Ovary (tissue), 7 donors: ENCODE measurements at regions not wholly inside any gene's neighbourhood (a gene's known extent, or its start where the extent isn't known, plus 50 kb on each side); places are given as distances from the start of the nearest gene placed in this dataset.
"Not testable (repeated sequence)": the region's sequence is repeated elsewhere in the genome, so short reads cannot be mapped to it uniquely, and the experiment has no call there.

Experiments
- DNase-seq, 5 donors: peaks; one replicate each; pipeline ENCODE4 v3.0.0-alpha.2; 2019 to 2020
- H3K27ac ChIP-seq, 2 donors: fragments of 200-600 bp; one replicate each; pipeline versions ENCODE4 v1.5.1 to v1.8.0; 2019 to 2022
- H3K27me3 ChIP-seq: fragments of 200-600 bp; one replicate; pipeline ENCODE4 v1.8.0; 2022
- H3K36me3 ChIP-seq: fragments of 200-600 bp; sonication (generic); one replicate; pipeline ENCODE4 v1.5.1; 2019
- H3K4me1 ChIP-seq: one replicate; pipeline ENCODE4 v1.8.1; 2013; ENCODE audit warnings: mild to moderate bottlenecking, moderate library complexity; ENCODE audit not compliant: insufficient read depth
- H3K4me3 ChIP-seq: fragments of 200-600 bp; sonication (generic); one replicate; pipeline ENCODE4 v1.5.1; 2017
- H3K9me3 ChIP-seq, 2 donors: fragments of 200-600 bp in 1 of 2; sonication (generic) in 1 of 2; one replicate each; pipeline versions ENCODE4 v1.5.1 to v1.8.1; 2013 to 2019; ENCODE audit warnings: mild to moderate bottlenecking in 1 of 2, moderate library complexity in 1 of 2
- EP300 ChIP-seq: sonication (generic); formaldehyde crosslinking; IDR thresholded peaks from one replicate; pipeline ENCODE4 v1.6.1; 2017; ENCODE audit warnings: antibody characterized with exemption
- POLR2A ChIP-seq: fragments of 450-650 bp; IDR thresholded peaks from one replicate; pipeline ENCODE4 v1.6.1; 2017; ENCODE audit warnings: antibody characterized with exemption, mild to moderate bottlenecking, moderate library complexity
- WGBS, 3 donors: extraction: QIAGEN DNeasy Blood & Tissue Kit in 1 of 3; methylation state at CpG; one replicate each; pipeline versions ENCODE4 v1.1.5 to v1.1.7; 2013 to 2017; 5-methylcytosine and 5-hydroxymethylcytosine counted together
- intact Hi-C, 4 donors: fragments of 100-400 bp; cut with DNase I; formaldehyde crosslinking; loops; one replicate each; pipeline versions ENCODE4 v1.11.0 to v1.15.1; 2022 to 2023
- TF ChIP-seq, protein P1 (sequence below), 3 donors: fragments of 450-650 bp in 2 of 3; fragments of 200-600 bp in 1 of 3; IDR thresholded peaks; one replicate each; pipeline versions ENCODE4 v1.5.1 to v1.8.0; 2016 to 2022; ENCODE audit warnings: antibody characterized with exemption in 3 of 3, mild to moderate bottlenecking in 1 of 3
- donor health status: DM: no; HTN: no; CAD: no; lungs with moderate emphysema.
- donor health status: DM: no; HTN: no; CAD: no.
- donor health status: Bipolar disorder and iron deficiency.
- donor health status: DM: no; HTN: no; CAD: no.
- donor health status: DM: yes; HTN: yes; CAD: no.

DNA sequence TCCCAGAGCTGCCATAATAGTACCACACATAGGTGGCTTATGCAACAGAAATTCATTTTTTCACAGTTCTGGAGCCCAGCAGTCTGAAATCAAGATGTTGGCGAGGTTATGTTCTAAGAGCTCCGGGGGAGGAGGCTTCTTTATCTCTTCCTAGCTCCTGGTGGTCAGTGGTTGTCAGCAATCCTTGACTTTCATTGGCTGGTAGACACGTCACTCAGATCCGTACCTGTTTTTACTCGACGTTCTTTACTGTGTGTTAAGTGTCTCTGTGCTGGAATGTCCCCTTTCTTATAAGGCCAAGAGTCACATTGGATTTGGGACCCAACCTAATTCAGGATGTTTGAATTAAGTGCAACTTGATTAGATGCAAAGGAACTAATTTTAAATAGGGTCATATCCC is 218.5 kb upstream of the CNTN3 start:
- no peak for DNase-seq
- Histone ChIP-seq H3K27me3 (no peaks in the 10 kb centered on the region), H3K27ac (no peak overlapping the region), H3K4me3 (no peak overlapping the region), H3K9me3 (no peaks in the 10 kb centered on the region), H3K36me3 (no peaks in the 10 kb centered on the region), H3K4me1 (no peaks in the 10 kb centered on the region)
- TF ChIP-seq EP300 = no peak
- intact Hi-C loops = no loop called here
- 74 to 82% (median 82%) methylated on average over 6 of the region's 6 CpGs for whole genome bisulfite sequencing, 3 donors

DNA sequence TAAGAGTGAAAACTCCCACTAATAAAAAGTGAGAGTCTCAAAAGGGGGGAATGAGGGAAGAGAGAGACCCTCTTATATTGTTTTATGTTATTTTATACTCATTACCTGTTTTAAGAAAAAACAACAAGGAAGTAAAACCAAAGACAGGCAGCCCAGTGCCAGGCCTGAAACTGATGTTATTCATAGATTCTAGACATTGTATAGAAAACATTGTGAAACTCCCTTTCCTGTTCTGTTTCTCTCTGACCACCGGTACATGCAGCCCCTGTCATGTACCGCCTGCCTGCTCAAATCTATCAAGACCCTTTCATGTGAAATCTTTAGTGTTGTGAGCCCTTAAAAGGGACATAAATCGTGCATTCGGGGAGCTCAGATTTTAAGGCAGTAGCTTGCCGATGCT is 216.4 kb upstream of the CNTN3 start:
- H3K4me1 ChIP-seq, H3K36me3 ChIP-seq, H3K9me3 ChIP-seq, H3K27me3 ChIP-seq, DNase-seq, H3K27ac ChIP-seq, H3K4me3 ChIP-seq, intact Hi-C loops: not testable (repeated sequence)
- 82 to 87% (median 84%) methylated on average over 5 of the region's 5 CpGs for WGBS, 3 donors

GRCh38 chr3:74825404-74825803 is 210.9 kb upstream of the CNTN3 start:
- intact Hi-C loops, H3K9me3 ChIP-seq, DNase-seq, H3K27ac ChIP-seq, H3K4me1 ChIP-seq, H3K27me3 ChIP-seq, H3K36me3 ChIP-seq, H3K4me3 ChIP-seq: not testable (repeated sequence)
- 95 to 98% (median 95%) methylated on average over 11 of the region's 11 CpGs for WGBS, 3 donors

- Histone ChIP-seq H3K9me3 (no peaks in the 10 kb centered on the region), H3K4me3 (no peak overlapping the region), H3K27ac (no peak overlapping the region), H3K36me3 (no peaks in the 10 kb centered on the region), H3K27me3 (no peaks in the 10 kb centered on the region), H3K4me1 (no peaks in the 10 kb centered on the region)
- WGBS, 3 donors = 71 to 86% (median 83%) methylated on average over 4 of the region's 4 CpGs
- intact Hi-C loops = no loop called here
- no peak for TF ChIP-seq EP300
- TF ChIP-seq POLR2A = no peak
- TF ChIP-seq, protein P1, sequence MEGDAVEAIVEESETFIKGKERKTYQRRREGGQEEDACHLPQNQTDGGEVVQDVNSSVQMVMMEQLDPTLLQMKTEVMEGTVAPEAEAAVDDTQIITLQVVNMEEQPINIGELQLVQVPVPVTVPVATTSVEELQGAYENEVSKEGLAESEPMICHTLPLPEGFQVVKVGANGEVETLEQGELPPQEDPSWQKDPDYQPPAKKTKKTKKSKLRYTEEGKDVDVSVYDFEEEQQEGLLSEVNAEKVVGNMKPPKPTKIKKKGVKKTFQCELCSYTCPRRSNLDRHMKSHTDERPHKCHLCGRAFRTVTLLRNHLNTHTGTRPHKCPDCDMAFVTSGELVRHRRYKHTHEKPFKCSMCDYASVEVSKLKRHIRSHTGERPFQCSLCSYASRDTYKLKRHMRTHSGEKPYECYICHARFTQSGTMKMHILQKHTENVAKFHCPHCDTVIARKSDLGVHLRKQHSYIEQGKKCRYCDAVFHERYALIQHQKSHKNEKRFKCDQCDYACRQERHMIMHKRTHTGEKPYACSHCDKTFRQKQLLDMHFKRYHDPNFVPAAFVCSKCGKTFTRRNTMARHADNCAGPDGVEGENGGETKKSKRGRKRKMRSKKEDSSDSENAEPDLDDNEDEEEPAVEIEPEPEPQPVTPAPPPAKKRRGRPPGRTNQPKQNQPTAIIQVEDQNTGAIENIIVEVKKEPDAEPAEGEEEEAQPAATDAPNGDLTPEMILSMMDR (IDR thresholded peaks at IDR 0.05) = no peak
- DNase-seq = no peak
Observed at GRCh38 chr3:74824366-74824765, 209.9 kb upstream of the CNTN3 start.

- no peaks in the 10 kb centered on the region for H3K36me3 ChIP-seq
- TF ChIP-seq POLR2A (no peak), EP300 (no peak)
- TF ChIP-seq, protein P1 (IDR thresholded peaks at IDR 0.05) = no peak
- H3K4me3 ChIP-seq = no peak overlapping the region
- 79 to 88% (median 86%) methylated on average over 3 of the region's 3 CpGs for whole genome bisulfite sequencing, 3 donors
- H3K4me1 ChIP-seq = no peaks in the 10 kb centered on the region
- no peaks in the 10 kb centered on the region for H3K27me3 ChIP-seq
- H3K27ac ChIP-seq = no peak overlapping the region
- intact Hi-C loops = no loop called here
- H3K9me3 ChIP-seq = no peaks in the 10 kb centered on the region
- DNase-seq = no peak
Observed at GRCh38 chr3:74814181-74814580, 199.7 kb upstream of the CNTN3 start.

GRCh38 chr3:74812756-74813155 is 198.3 kb upstream of the CNTN3 start:
- TF ChIP-seq EP300 = no peak
- TF ChIP-seq POLR2A = no peak
- TF ChIP-seq, protein P1 (IDR thresholded peaks at IDR 0.05) = no peak
- intact Hi-C loops = no loop called here
- H3K36me3 ChIP-seq = no peaks in the 10 kb centered on the region

More at GRCh38 chr3:74812756-74813155, 198.3 kb upstream of the CNTN3 start:
- WGBS, 3 donors = 90 to 92% (median 92%) methylated on average over 3 of the region's 3 CpGs
- no peaks in the 10 kb centered on the region for H3K4me1 ChIP-seq
- no peak for DNase-seq
- H3K4me3 ChIP-seq = no peak overlapping the region
- no peak overlapping the region for H3K27ac ChIP-seq
- no peaks in the 10 kb centered on the region for H3K27me3 ChIP-seq
- H3K9me3 ChIP-seq = no peaks in the 10 kb centered on the region
